ENCODE measurements at regions not wholly inside any gene's neighbourhood (a gene's known extent, or its start where the extent isn't known, plus 50 kb on each side); places are given as distances from the start of the nearest gene placed in this dataset.

DNA sequence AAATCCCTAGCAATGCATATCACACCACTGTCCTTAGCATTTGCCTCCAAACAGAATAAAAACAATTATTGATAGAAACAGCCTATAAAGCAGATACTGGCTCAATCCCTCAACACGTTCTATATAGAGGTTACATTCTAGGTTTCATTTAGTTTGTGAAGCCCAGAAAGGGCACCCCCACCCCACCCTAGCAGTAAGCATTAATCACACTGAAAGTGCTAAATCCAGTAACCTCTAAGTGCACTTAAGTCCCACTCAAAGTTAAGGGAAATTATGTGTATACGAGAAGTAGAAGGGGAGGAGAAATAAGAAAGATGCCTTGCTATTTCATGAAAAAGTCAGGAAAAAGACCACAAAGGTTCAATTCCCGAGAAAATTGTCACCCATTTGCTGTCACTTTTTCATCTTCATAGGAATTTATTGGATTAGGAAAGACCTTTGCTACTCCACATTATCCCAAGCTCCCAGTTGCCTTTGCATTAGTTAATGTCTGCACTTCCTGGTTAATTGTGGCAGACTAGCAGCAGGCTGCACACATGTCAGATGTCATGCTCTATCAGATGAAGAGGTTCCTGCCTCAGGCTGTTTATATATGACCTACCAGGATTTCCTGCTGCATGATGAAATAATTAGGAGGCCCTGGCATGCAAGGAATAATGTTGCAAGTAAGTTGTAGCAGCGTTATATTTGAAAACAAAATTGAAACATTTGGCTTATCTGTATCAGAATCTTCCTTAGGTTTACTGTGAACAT, 54.5 kb upstream of the LHX8 start:
- CTCF ChIA-PET = no interaction called here
- POLR2A ChIA-PET = no interaction called here

DNA sequence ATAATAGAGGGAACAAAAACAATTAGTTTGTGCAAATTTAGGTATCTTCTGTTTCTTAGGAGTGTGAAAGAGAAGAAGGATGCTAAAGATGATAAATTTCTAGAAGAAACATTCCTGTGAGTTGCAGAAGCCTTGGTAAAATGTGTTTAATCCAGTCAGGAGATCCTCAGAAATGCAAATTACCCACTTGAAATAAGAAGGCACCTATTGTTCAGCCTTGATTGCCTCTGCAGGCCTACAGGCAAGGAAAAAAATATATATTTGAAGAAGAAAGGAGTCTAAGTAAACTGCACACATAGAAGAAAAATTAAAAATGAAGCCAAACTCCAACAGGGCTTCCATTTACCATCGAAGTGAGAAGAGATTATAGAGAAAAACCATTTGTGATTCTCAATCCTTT, 51.0 kb upstream of the LHX8 start:
- no peak overlapping the region for H3K4me3 ChIP-seq (ENCODE audit: low read depth, low read length)
- ChIA-PET CTCF (no interaction called here), POLR2A (no interaction called here)
- no peak for TF ChIP-seq CTCF (IDR thresholded peaks at IDR 0.05; ENCODE audit: insufficient read depth, low read length, missing control alignments)
- no peak for DNase-seq (ENCODE audit: low read depth, low spot score)

More for the DNA sequence above, 54.5 kb upstream of the LHX8 start:
- no peak for DNase-seq (ENCODE audit: low read depth, low spot score)
- H3K4me3 ChIP-seq (ENCODE audit: low read depth, low read length) = no peak overlapping the region
- no peak for TF ChIP-seq CTCF (IDR thresholded peaks at IDR 0.05; ENCODE audit: insufficient read depth, low read length, missing control alignments)

DNA sequence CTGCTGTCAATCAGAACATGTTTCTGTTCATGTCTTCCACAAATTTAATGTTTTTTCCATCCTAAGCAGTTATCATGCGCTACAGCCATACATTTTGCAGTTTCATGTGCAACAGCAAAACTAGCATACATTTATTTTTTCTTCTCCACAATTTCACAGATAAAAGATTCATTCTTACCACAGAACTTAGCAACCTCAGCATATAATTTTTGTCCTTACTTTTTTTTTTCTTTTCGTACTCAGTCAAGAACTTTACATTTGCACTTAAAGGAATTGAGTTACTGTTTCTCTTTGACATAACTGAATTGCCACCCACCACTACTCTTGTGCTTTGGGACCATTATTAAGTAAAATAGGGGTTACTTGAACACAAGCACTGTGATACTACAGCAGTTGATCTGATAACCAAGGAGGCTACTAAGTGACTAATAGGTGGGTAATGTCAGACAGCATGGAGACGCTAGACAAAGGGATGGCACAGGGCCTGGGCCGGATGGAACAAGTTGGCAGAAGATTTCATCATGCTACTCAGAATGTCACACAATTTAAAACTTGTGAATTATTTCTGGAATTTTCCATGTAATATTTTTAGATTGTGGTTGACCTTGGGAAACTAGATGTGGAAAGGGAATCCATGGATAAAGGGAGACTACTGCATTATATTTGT, 50.2 kb upstream of the LHX8 start:
- H3K4me3 ChIP-seq (ENCODE audit: low read depth, low read length) = no peak overlapping the region
- DNase-seq (ENCODE audit: low read depth, low spot score) = no peak
- TF ChIP-seq CTCF (IDR thresholded peaks at IDR 0.05; ENCODE audit: insufficient read depth, low read length, missing control alignments) = no peak
- ChIA-PET CTCF (no interaction called here), POLR2A (no interaction called here)
